Kidney (tissue), 13 donors: ENCODE measurements at regions not wholly inside any gene's neighbourhood (a gene's known extent, or its start where the extent isn't known, plus 50 kb on each side); places are given as distances from the start of the nearest gene placed in this dataset.

Source experiments
- DNase-seq, 5 donors: peaks; one replicate each; pipeline ENCODE4 v3.0.0-alpha.2; 2013 to 2020
- FAIRE-seq: peaks from 2 replicates; lab custom pipeline; 2012; peaks lifted over from hg19 to GRCh38; lab: Jason Lieb, UNC
- H3K27ac ChIP-seq, 2 donors: one replicate each; pipeline ENCODE4 v1.7.0; 2013; ENCODE audit warnings: low read depth in 2 of 2, low read length in 2 of 2, inconsistent platforms in 1 of 2
- H3K27me3 ChIP-seq: one replicate; pipeline ENCODE4 v1.7.1; 2013; ENCODE audit warnings: low read length, inconsistent platforms; ENCODE audit not compliant: control insufficient read depth, insufficient read depth
- H3K36me3 ChIP-seq, 3 donors: one replicate each; pipeline versions ENCODE4 v1.7.0 to v1.7.1; 2013; ENCODE audit warnings: low read length in 3 of 3, control low read depth in 1 of 3, inconsistent platforms in 1 of 3; ENCODE audit not compliant: insufficient read depth in 3 of 3, control insufficient read depth in 2 of 3
- H3K4me1 ChIP-seq, 3 donors: one replicate each; pipeline versions ENCODE4 v1.7.0 to v1.7.1; 2013; ENCODE audit warnings: low read length in 3 of 3, inconsistent platforms in 1 of 3, low read depth in 1 of 3; ENCODE audit not compliant: control insufficient read depth in 2 of 3, insufficient read depth in 2 of 3
- H3K4me3 ChIP-seq, 3 donors: one replicate each; pipeline versions ENCODE4 v1.7.0 to v1.8.1; 2013; ENCODE audit warnings: low read length in 3 of 3, control low read depth in 1 of 3, inconsistent platforms in 1 of 3
- H3K9ac ChIP-seq, 3 donors: one replicate each; pipeline versions ENCODE4 v1.7.0 to v1.7.1; 2013; ENCODE audit warnings: low read length in 3 of 3, control low read depth in 1 of 3, inconsistent platforms in 1 of 3
- H3K9me3 ChIP-seq, 3 donors: one replicate each; pipeline versions ENCODE4 v1.7.0 to v1.7.1; 2013; ENCODE audit warnings: low read length in 3 of 3, control low read depth in 1 of 3, inconsistent platforms in 1 of 3; ENCODE audit not compliant: control insufficient read depth in 2 of 3, insufficient read depth in 1 of 3
- CTCF ChIP-seq: IDR thresholded peaks from 3 replicates; pipeline ENCODE4 v1.5.1; 2012; ENCODE audit warnings: mild to moderate bottlenecking, moderate library complexity, borderline replicate concordance; ENCODE audit not compliant: insufficient read depth; ENCODE audit errors: extremely low read depth
- intact Hi-C: fragments of 100-400 bp; cut with DNase I; formaldehyde crosslinking; loops from one replicate; pipeline ENCODE4 v1.11.1; 2022
- donor health status: control.
- donor health status: control.
- donor health status: control.
- donor health status: control.
- donor health status: control.
- donor health status: DM: yes; HTN: yes; CAD: no.
- donor health status: Normal renal cell carcinoma (clear cell type).

GRCh38 chr2:23270810-23271209 is 114.2 kb upstream of the KLHL29 start:
- no peak overlapping the region for H3K27ac ChIP-seq
- TF ChIP-seq CTCF, result no peak
- H3K4me3 ChIP-seq, result no peak overlapping the region
- intact Hi-C loops, result no loop called here
- H3K9me3 ChIP-seq, result no peaks in the 10 kb centered on the region
- DNase-seq, result no peak
- no peaks in the 10 kb centered on the region for H3K36me3 ChIP-seq
- no peak for FAIRE-seq
- peaks cover 0 to 7% (median 0%) of the 10 kb centered on the region in 3 donors for H3K4me1 ChIP-seq
- H3K27me3 ChIP-seq, result no peaks in the 10 kb centered on the region
- H3K9ac ChIP-seq, result no peak overlapping the region

- TF ChIP-seq CTCF, result no peak
- H3K9me3 ChIP-seq, result no peaks in the 10 kb centered on the region
- H3K4me3 ChIP-seq, result no peak overlapping the region
- DNase-seq (no peak), FAIRE-seq (no peak)
- H3K36me3 ChIP-seq, result no peaks in the 10 kb centered on the region
- intact Hi-C loops, result no loop called here
- H3K9ac ChIP-seq, result no peak overlapping the region
- H3K27ac ChIP-seq, result no peak overlapping the region
- H3K4me1 ChIP-seq, result peaks cover 0 to 7% (median 0%) of the 10 kb centered on the region in 3 donors
- no peaks in the 10 kb centered on the region for H3K27me3 ChIP-seq
These were observed 113.7 kb upstream of the KLHL29 start for GRCh38 chr2:23271230-23271629.

- FAIRE-seq (no peak), DNase-seq (no peak)
- Histone ChIP-seq H3K36me3 (no peaks in the 10 kb centered on the region), H3K27ac (no peak overlapping the region), H3K9ac (no peak overlapping the region), H3K27me3 (no peaks in the 10 kb centered on the region), H3K4me1 (peaks cover 0 to 5% (median 0%) of the 10 kb centered on the region in 3 donors), H3K9me3 (no peaks in the 10 kb centered on the region), H3K4me3 (no peak overlapping the region)
- TF ChIP-seq CTCF, result no peak
- intact Hi-C loops, result no loop called here
These were observed 111.2 kb upstream of the KLHL29 start for GRCh38 chr2:23273786-23274185.

- Histone ChIP-seq H3K4me3 (no peak overlapping the region), H3K36me3 (no peaks in the 10 kb centered on the region), H3K9me3 (no peaks in the 10 kb centered on the region), H3K9ac (no peak overlapping the region), H3K27me3 (no peaks in the 10 kb centered on the region), H3K27ac (no peak overlapping the region), H3K4me1 (no peaks in the 10 kb centered on the region)
- intact Hi-C loops, result no loop called here
- DNase-seq, result no peak
- no peak for FAIRE-seq
- TF ChIP-seq CTCF, result no peak
These were observed 104.6 kb upstream of the KLHL29 start for GRCh38 chr2:23280401-23280800.
